PFSK-1 (cell line): ENCODE measurements at regions not wholly inside any gene's neighbourhood (a gene's known extent, or its start where the extent isn't known, plus 50 kb on each side); places are given as distances from the start of the nearest gene placed in this dataset.

Experiments used
- FOXP2 ChIP-seq: optimal IDR thresholded peaks from 2 replicates; pipeline ENCODE3; 2011; ENCODE audit warnings: borderline replicate concordance, control low read depth, inconsistent platforms; ENCODE audit not compliant: insufficient read depth; ENCODE audit errors: extremely low read length, extremely low read depth
- POLR2AphosphoS5 ChIP-seq: IDR thresholded peaks from 2 replicates; pipeline ENCODE4 v1.6.1; 2012; ENCODE audit warnings: low read depth, mild to moderate bottlenecking, control low read depth, low read length, moderate library complexity
- REST ChIP-seq, 2 experiments: IDR thresholded peaks; 2 replicates each; pipeline versions ENCODE4 v1.6.1 to v1.8.0; 2011 to 2012; ENCODE audit warnings: low read depth in 2 of 2, low read length in 2 of 2, control low read depth in 1 of 2, inconsistent platforms in 1 of 2, mild to moderate bottlenecking in 1 of 2, moderate library complexity in 1 of 2; ENCODE audit not compliant: insufficient read depth in 1 of 2
- SIN3A ChIP-seq: IDR thresholded peaks from 2 replicates; pipeline ENCODE4 v1.6.1; 2012; ENCODE audit warnings: mild to moderate bottlenecking, low read length, moderate library complexity, borderline replicate concordance; ENCODE audit not compliant: insufficient read depth
- TAF1 ChIP-seq: IDR thresholded peaks from 2 replicates; pipeline ENCODE4 v1.6.1; 2012; ENCODE audit warnings: low read length, control low read depth, borderline replicate concordance; ENCODE audit not compliant: insufficient read depth

GRCh38 chr6:11380969-11381744 lies 148.7 kb upstream of the NEDD9 start:
- TF ChIP-seq POLR2AphosphoS5 (no peak), REST (IDR thresholded peaks at IDR 0.05; ENCODE audit: insufficient read depth in 1 of 2, low read depth in 2 of 2, low read length in 2 of 2) (no peak), SIN3A (no peak), TAF1 (no peak), FOXP2 (no peak)

- TF ChIP-seq SIN3A (no peak), REST (IDR thresholded peaks at IDR 0.05; ENCODE audit: insufficient read depth in 1 of 2, low read depth in 2 of 2, low read length in 2 of 2) (no peak), TAF1 (no peak), POLR2AphosphoS5 (no peak), FOXP2 (no peak)
Measured at GRCh38 chr6:11380549-11380948, 148.1 kb upstream of the NEDD9 start.

- TF ChIP-seq POLR2AphosphoS5 (no peak), TAF1 (no peak), FOXP2 (no peak), SIN3A (no peak), REST (IDR thresholded peaks at IDR 0.05; ENCODE audit: insufficient read depth in 1 of 2, low read depth in 2 of 2, low read length in 2 of 2) (no peak)
Measured at GRCh38 chr6:11379805-11380204, 147.3 kb upstream of the NEDD9 start.

GRCh38 chr6:11378639-11379038 lies 146.2 kb upstream of the NEDD9 start:
- TF ChIP-seq POLR2AphosphoS5 = no peak

- TF ChIP-seq TAF1 (no peak), FOXP2 (no peak), REST (IDR thresholded peaks at IDR 0.05; ENCODE audit: insufficient read depth in 1 of 2, low read depth in 2 of 2, low read length in 2 of 2) (no peak), POLR2AphosphoS5 (no peak), SIN3A (no peak)
Measured at GRCh38 chr6:11374036-11375010, 141.9 kb upstream of the NEDD9 start.
